ENCODE measurements at regions not wholly inside any gene's neighbourhood (a gene's known extent, or its start where the extent isn't known, plus 50 kb on each side); places are given as distances from the start of the nearest gene placed in this dataset.

GRCh38 chr12:91368613-91369012, 186.0 kb upstream of the DCN start:
- Histone ChIP-seq H3K27me3 (ENCODE audit: insufficient read depth, low read depth) (no peaks in the 10 kb centered on the region), H3K4me1 (ENCODE audit: low read depth, poor library complexity, severe bottlenecking) (no peaks in the 10 kb centered on the region), H3K4me3 (IDR thresholded peaks at IDR 0.05; ENCODE audit: insufficient read depth, low read depth, low read length) (no peak overlapping the region), H2AFZ (ENCODE audit: low read depth) (no peak overlapping the region), H3K79me2 (ENCODE audit: insufficient read depth, low read depth) (no peaks in the 10 kb centered on the region), H3K9ac (no peak overlapping the region), H3K36me3 (ENCODE audit: insufficient read depth) (no peaks in the 10 kb centered on the region), H3K4me2 (no peak overlapping the region), H3K27ac (no peak overlapping the region), H4K20me1 (ENCODE audit: insufficient read depth) (no peaks in the 10 kb centered on the region)
- no peak for TF ChIP-seq CTCF (conservative IDR thresholded peaks at IDR 0.05; ENCODE audit: low read depth, low read length)

- H3K4me1 ChIP-seq (ENCODE audit: low read depth, poor library complexity, severe bottlenecking): no peaks in the 10 kb centered on the region
- no peak overlapping the region for H2AFZ ChIP-seq (ENCODE audit: low read depth)
- H3K4me2 ChIP-seq: no peak overlapping the region
- no peaks in the 10 kb centered on the region for H3K36me3 ChIP-seq (ENCODE audit: insufficient read depth)
- peak; percentile 55 for TF ChIP-seq CTCF (conservative IDR thresholded peaks at IDR 0.05; ENCODE audit: low read depth, low read length)
- no peak overlapping the region for H3K9ac ChIP-seq
- no peaks in the 10 kb centered on the region for H3K27me3 ChIP-seq (ENCODE audit: insufficient read depth, low read depth)
- H3K4me3 ChIP-seq (IDR thresholded peaks at IDR 0.05; ENCODE audit: insufficient read depth, low read depth, low read length): no peak overlapping the region
- no peaks in the 10 kb centered on the region for H4K20me1 ChIP-seq (ENCODE audit: insufficient read depth)
- H3K27ac ChIP-seq: no peak overlapping the region
- no peaks in the 10 kb centered on the region for H3K79me2 ChIP-seq (ENCODE audit: insufficient read depth, low read depth)
Measured at GRCh38 chr12:91367234-91367849, 184.7 kb upstream of the DCN start.

- Histone ChIP-seq H3K9ac (no peak overlapping the region), H3K4me3 (IDR thresholded peaks at IDR 0.05; ENCODE audit: insufficient read depth, low read depth, low read length) (no peak overlapping the region), H3K36me3 (ENCODE audit: insufficient read depth) (no peaks in the 10 kb centered on the region), H3K79me2 (ENCODE audit: insufficient read depth, low read depth) (no peaks in the 10 kb centered on the region), H2AFZ (ENCODE audit: low read depth) (no peak overlapping the region), H3K4me2 (no peak overlapping the region), H4K20me1 (ENCODE audit: insufficient read depth) (no peaks in the 10 kb centered on the region), H3K27ac (no peak overlapping the region), H3K4me1 (ENCODE audit: low read depth, poor library complexity, severe bottlenecking) (no peaks in the 10 kb centered on the region), H3K27me3 (ENCODE audit: insufficient read depth, low read depth) (no peaks in the 10 kb centered on the region)
- no peak for TF ChIP-seq CTCF (conservative IDR thresholded peaks at IDR 0.05; ENCODE audit: low read depth, low read length)
Measured at GRCh38 chr12:91364471-91365184, 182.0 kb upstream of the DCN start.

- H3K27ac ChIP-seq: no peak overlapping the region
- H3K27me3 ChIP-seq (ENCODE audit: insufficient read depth, low read depth): no peaks in the 10 kb centered on the region
- H3K79me2 ChIP-seq (ENCODE audit: insufficient read depth, low read depth): no peaks in the 10 kb centered on the region
- H4K20me1 ChIP-seq (ENCODE audit: insufficient read depth): no peaks in the 10 kb centered on the region
- H3K4me2 ChIP-seq: no peak overlapping the region
- no peaks in the 10 kb centered on the region for H3K4me1 ChIP-seq (ENCODE audit: low read depth, poor library complexity, severe bottlenecking)
- no peaks in the 10 kb centered on the region for H3K36me3 ChIP-seq (ENCODE audit: insufficient read depth)
- no peak overlapping the region for H3K9ac ChIP-seq
- H3K4me3 ChIP-seq (IDR thresholded peaks at IDR 0.05; ENCODE audit: insufficient read depth, low read depth, low read length): no peak overlapping the region
- no peak overlapping the region for H2AFZ ChIP-seq (ENCODE audit: low read depth)
- TF ChIP-seq CTCF (conservative IDR thresholded peaks at IDR 0.05; ENCODE audit: low read depth, low read length): peak; percentile 62
Measured at GRCh38 chr12:91361864-91362263, 179.2 kb upstream of the DCN start.

All from KMS-11 (cell line).